Naive thymus-derived CD4-positive, alpha-beta T cell (primary cell): ENCODE measurements at regions not wholly inside any gene's neighbourhood (a gene's known extent, or its start where the extent isn't known, plus 50 kb on each side); places are given as distances from the start of the nearest gene placed in this dataset.

Source experiments
- ATAC-seq: fragments of 150-1000 bp; cut with Tn5 transposase; 2 replicates; pipeline ENCODE4 v1.10.0; 2021; ENCODE audit warnings: mild to moderate bottlenecking, moderate library complexity
- CTCF ChIA-PET: fragments of 350-600 bp; sonication (Branson Sonifier 250); formaldehyde crosslinking; loops from one replicate; lab custom pipeline; 2021; ENCODE audit warnings: antibody characterized with exemption; lab: Charles Lee
- POLR2A ChIA-PET: fragments of 350-600 bp; sonication (Branson Sonifier 250); formaldehyde crosslinking; loops from one replicate; lab custom pipeline; 2021; ENCODE audit warnings: antibody characterized with exemption, inconsistent platforms; lab: Charles Lee
- DNase-seq, 9 donors: peaks; one replicate each; pipeline versions ENCODE4 v3.0.0 to v3.0.0-alpha.2; 2020 to 2022; ENCODE audit warnings: mixed read lengths in 1 of 9
- H3K27ac ChIP-seq: one replicate; pipeline ENCODE4 v1.7.0; 2013; ENCODE audit warnings: mild to moderate bottlenecking, low read depth, low read length, moderate library complexity
- H3K27me3 ChIP-seq, 2 donors: one replicate each; pipeline ENCODE4 v1.7.0; 2013; ENCODE audit warnings: low read length in 2 of 2, mild to moderate bottlenecking in 2 of 2, moderate library complexity in 2 of 2; ENCODE audit not compliant: control insufficient read depth in 2 of 2, insufficient read depth in 2 of 2
- H3K36me3 ChIP-seq, 3 experiments: 1 replicate in 2 of 3; 2 replicates in 1 of 3; pipeline ENCODE4 v1.7.0; 2013; ENCODE audit warnings: low read length in 3 of 3, mild to moderate bottlenecking in 3 of 3, moderate library complexity in 1 of 3; ENCODE audit not compliant: insufficient read depth in 3 of 3, control insufficient read depth in 2 of 3
- H3K4me1 ChIP-seq, 2 donors: one replicate each; pipeline ENCODE4 v1.7.0; 2013; ENCODE audit warnings: low read length in 2 of 2, mild to moderate bottlenecking in 2 of 2, moderate library complexity in 1 of 2; ENCODE audit not compliant: control insufficient read depth in 2 of 2, insufficient read depth in 2 of 2
- H3K4me3 ChIP-seq: 2 replicates; pipeline ENCODE4 v1.7.0; 2013; ENCODE audit warnings: mild to moderate bottlenecking, low read length
- H3K9me3 ChIP-seq, 3 experiments: 1 replicate in 2 of 3; 2 replicates in 1 of 3; pipeline ENCODE4 v1.7.0; 2013; ENCODE audit warnings: low read length in 3 of 3; ENCODE audit not compliant: control insufficient read depth in 2 of 3
- H3K27ac Mint-ChIP-seq, 9 donors: one replicate each; pipeline ENCODE4 v1.8.0; 2020 to 2022; ENCODE audit warnings: mixed read lengths in 9 of 9, mild to moderate bottlenecking in 8 of 9, moderate library complexity in 5 of 9, inconsistent platforms in 2 of 9
- H3K27me3 Mint-ChIP-seq, 5 donors: one replicate each; pipeline ENCODE4 v1.8.0; 2021 to 2022; ENCODE audit warnings: mixed read lengths in 5 of 5, mild to moderate bottlenecking in 1 of 5
- H3K36me3 Mint-ChIP-seq, 5 donors: one replicate each; pipeline ENCODE4 v1.8.0; 2020 to 2022; ENCODE audit warnings: mixed read lengths in 5 of 5, mild to moderate bottlenecking in 3 of 5, inconsistent platforms in 1 of 5
- H3K4me1 Mint-ChIP-seq, 7 donors: one replicate each; pipeline ENCODE4 v1.8.0; 2020 to 2022; ENCODE audit warnings: mixed read lengths in 7 of 7, mild to moderate bottlenecking in 3 of 7, inconsistent platforms in 1 of 7
- H3K4me3 Mint-ChIP-seq, 10 donors: one replicate each; pipeline ENCODE4 v1.8.0; 2020 to 2022; ENCODE audit warnings: mild to moderate bottlenecking in 10 of 10, mixed read lengths in 10 of 10, moderate library complexity in 6 of 10, inconsistent platforms in 2 of 10
- H3K9me3 Mint-ChIP-seq, 11 donors: one replicate each; pipeline ENCODE4 v1.8.0; 2020 to 2022; ENCODE audit warnings: mixed read lengths in 11 of 11, mild to moderate bottlenecking in 4 of 11, inconsistent platforms in 1 of 11, moderate library complexity in 1 of 11
- intact Hi-C, 2 donors: fragments of 100-400 bp; cut with micrococcal nuclease; formaldehyde crosslinking; loops; one replicate each; pipeline ENCODE4 v1.15.1; 2023

GRCh38 chrX:13917507-13917906 is 100.6 kb upstream of the GPM6B start:
- no peaks in the 10 kb centered on the region for H3K27me3 ChIP-seq
- Mint-ChIP-seq H3K4me3 (no peak overlapping the region), H3K36me3 (peaks cover 0 to 3% (median 0%) of the 10 kb centered on the region in 5 donors), H3K27me3 (no peaks in the 10 kb centered on the region), H3K4me1 (no peaks in the 10 kb centered on the region), H3K27ac (no peak overlapping the region), H3K9me3 (peaks cover 0 to 4% (median 0%) of the 10 kb centered on the region in 11 donors)
- ChIA-PET POLR2A (no interaction called here), CTCF (no interaction called here)
- no peaks in the 10 kb centered on the region for H3K4me1 ChIP-seq
- no peaks in the 10 kb centered on the region for H3K36me3 ChIP-seq
- DNase-seq (no peak), ATAC-seq (no peak)
- intact Hi-C loops, result no loop called here
- H3K27ac ChIP-seq, result no peak overlapping the region
- no peak overlapping the region for H3K4me3 ChIP-seq
- no peaks in the 10 kb centered on the region for H3K9me3 ChIP-seq

DNA sequence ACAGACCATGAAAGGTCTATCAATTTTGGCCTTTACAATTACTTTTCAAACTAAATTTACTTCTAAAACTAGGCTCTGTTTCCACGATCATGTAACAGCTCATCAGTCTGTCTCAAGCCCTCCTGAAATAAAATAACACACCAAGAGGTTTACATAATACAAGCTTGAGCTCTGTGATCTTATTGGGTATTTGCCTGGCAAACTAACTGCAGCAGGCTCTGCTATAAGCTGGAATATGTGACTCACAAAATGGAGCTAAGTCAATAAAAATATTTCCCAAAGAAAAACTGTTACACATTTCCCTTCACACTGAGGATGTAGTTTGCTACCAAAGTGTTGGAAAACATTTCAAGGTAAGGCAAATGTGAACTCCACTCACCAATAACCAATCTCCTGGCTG is 94.7 kb upstream of the GPM6B start:
- DNase-seq (no peak), ATAC-seq (no peak)
- H3K27ac ChIP-seq, result no peak overlapping the region
- no peaks in the 10 kb centered on the region for H3K9me3 ChIP-seq
- peaks cover 0 to 4% (median 0%) of the 10 kb centered on the region in 11 donors for H3K9me3 Mint-ChIP-seq
- no peaks in the 10 kb centered on the region for H3K27me3 Mint-ChIP-seq
- ChIA-PET CTCF (no interaction called here), POLR2A (no interaction called here)
- H3K4me1 ChIP-seq, result no peaks in the 10 kb centered on the region
- H3K4me1 Mint-ChIP-seq, result no peaks in the 10 kb centered on the region
- no peak overlapping the region for H3K4me3 Mint-ChIP-seq
- intact Hi-C loops, result no loop called here
- H3K27ac Mint-ChIP-seq, result no peak overlapping the region
- no peaks in the 10 kb centered on the region for H3K36me3 ChIP-seq
- H3K27me3 ChIP-seq, result no peaks in the 10 kb centered on the region
- H3K36me3 Mint-ChIP-seq, result peaks cover 0 to 3% (median 0%) of the 10 kb centered on the region in 5 donors
- H3K4me3 ChIP-seq, result no peak overlapping the region

DNA sequence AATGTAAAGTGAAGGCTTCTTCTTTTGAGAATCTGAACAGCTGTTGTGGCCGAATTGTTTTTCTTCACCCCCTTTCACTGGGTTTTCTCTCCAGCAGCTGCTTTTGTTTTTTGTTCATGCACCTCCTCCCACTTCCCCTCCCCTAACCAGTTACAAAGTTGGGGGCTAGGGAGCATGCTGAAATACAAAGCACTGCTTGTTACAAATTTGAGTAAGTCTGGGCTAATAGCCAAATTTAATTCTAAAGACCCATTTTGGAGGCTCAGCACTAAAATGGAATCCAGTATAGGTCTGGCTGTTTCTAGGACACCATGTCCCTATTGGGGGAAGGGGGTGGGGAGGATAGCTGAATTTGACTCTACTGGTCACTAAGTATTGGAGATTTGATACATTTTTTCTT is 89.2 kb upstream of the GPM6B start:
- Mint-ChIP-seq H3K4me1 (no peaks in the 10 kb centered on the region), H3K27ac (no peak overlapping the region), H3K36me3 (no peaks in the 10 kb centered on the region), H3K27me3 (peaks cover 0 to 5% (median 0%) of the 10 kb centered on the region in 5 donors), H3K9me3 (no peaks in the 10 kb centered on the region), H3K4me3 (no peak overlapping the region)
- Histone ChIP-seq H3K27me3 (no peaks in the 10 kb centered on the region), H3K4me3 (no peak overlapping the region), H3K27ac (no peak overlapping the region), H3K36me3 (no peaks in the 10 kb centered on the region), H3K4me1 (no peaks in the 10 kb centered on the region), H3K9me3 (no peaks in the 10 kb centered on the region)
- ChIA-PET POLR2A (no interaction called here), CTCF (no interaction called here)
- ATAC-seq, result no peak
- intact Hi-C loops, result no loop called here
- no peak for DNase-seq

DNA sequence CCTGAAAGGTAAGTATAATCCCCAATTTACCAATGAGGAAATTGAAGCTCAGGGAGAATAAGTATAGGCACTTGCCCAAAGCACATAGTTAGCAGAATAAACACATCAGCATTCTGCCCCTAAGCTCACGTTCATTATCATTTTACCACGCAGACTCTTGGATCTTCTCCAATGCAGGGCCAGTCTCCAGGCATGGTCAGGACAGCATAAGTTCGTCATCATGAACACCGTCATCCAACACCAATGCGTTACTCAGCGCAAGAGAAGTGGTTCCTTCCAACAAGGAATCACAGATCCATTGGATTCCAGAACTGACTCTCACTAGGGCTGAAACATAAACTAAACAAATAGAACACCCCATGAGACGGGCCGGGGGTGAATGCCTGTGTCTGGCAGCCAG is 86.5 kb upstream of the GPM6B start:
- CTCF ChIA-PET, result no interaction called here
- POLR2A ChIA-PET, result no interaction called here
- H3K9me3 Mint-ChIP-seq, result no peaks in the 10 kb centered on the region
- no peaks in the 10 kb centered on the region for H3K9me3 ChIP-seq
- no peak overlapping the region for H3K4me3 ChIP-seq
- no peaks in the 10 kb centered on the region for H3K27me3 ChIP-seq
- H3K36me3 Mint-ChIP-seq, result no peaks in the 10 kb centered on the region
- no peak overlapping the region for H3K27ac Mint-ChIP-seq
- no peaks in the 10 kb centered on the region for H3K36me3 ChIP-seq
- H3K4me3 Mint-ChIP-seq, result no peak overlapping the region
- no peak for DNase-seq
- no peaks in the 10 kb centered on the region for H3K4me1 Mint-ChIP-seq
- no peaks in the 10 kb centered on the region for H3K4me1 ChIP-seq
- intact Hi-C loops, result no loop called here
- no peak for ATAC-seq
- peaks cover 0 to 5% (median 0%) of the 10 kb centered on the region in 5 donors for H3K27me3 Mint-ChIP-seq
- no peak overlapping the region for H3K27ac ChIP-seq

DNA sequence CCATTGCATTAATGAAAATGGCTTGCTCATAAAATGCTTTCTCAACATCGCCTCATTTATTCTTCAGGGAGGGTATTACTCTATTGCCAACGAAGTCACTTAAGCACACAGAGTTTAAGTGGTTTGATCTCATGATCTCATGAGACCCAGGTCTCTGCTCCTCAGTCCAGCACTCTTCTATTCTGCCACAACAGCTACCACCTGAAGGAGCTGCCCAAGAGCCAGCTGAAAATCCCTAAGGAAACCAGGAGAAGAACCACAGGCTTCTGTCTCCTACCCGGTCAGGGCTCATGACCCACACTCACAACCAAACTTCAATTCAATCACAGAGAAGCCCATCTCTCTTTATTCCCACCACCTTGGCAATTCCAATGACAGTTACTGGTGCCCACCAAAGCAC is 85.5 kb upstream of the GPM6B start:
- Histone ChIP-seq H3K36me3 (no peaks in the 10 kb centered on the region), H3K9me3 (no peaks in the 10 kb centered on the region), H3K27me3 (no peaks in the 10 kb centered on the region), H3K4me3 (no peak overlapping the region), H3K27ac (no peak overlapping the region), H3K4me1 (no peaks in the 10 kb centered on the region)
- intact Hi-C loops, result no loop called here
- peaks cover 0 to 5% (median 0%) of the 10 kb centered on the region in 5 donors for H3K27me3 Mint-ChIP-seq
- no peak for DNase-seq
- no peak overlapping the region for H3K4me3 Mint-ChIP-seq
- ChIA-PET CTCF (no interaction called here), POLR2A (no interaction called here)
- no peak overlapping the region for H3K27ac Mint-ChIP-seq
- H3K9me3 Mint-ChIP-seq, result no peaks in the 10 kb centered on the region
- no peaks in the 10 kb centered on the region for H3K4me1 Mint-ChIP-seq
- ATAC-seq, result no peak
- H3K36me3 Mint-ChIP-seq, result no peaks in the 10 kb centered on the region

DNA sequence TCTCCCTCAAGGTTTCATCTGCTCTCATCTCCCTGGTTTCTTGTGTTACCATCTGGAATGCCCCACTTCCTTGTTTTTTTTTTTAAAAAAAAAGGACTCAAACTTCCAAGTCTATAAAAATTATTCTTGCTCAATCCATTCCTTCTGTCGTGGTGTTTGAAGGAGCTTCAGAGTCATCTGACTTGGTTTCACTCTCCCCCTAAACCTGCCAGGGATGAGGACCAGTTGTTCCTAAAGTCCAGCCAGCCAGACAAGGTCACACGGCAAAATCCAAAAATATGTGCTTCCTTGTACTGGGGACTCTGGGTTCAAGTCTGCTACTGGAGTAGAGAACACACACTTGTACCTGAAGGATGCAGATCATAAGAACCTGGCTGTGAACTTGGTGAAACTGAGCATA is 84.5 kb upstream of the GPM6B start:
- H3K4me1 ChIP-seq, result no peaks in the 10 kb centered on the region
- H3K9me3 ChIP-seq, result no peaks in the 10 kb centered on the region
- H3K27me3 Mint-ChIP-seq, result peaks cover 0 to 5% (median 0%) of the 10 kb centered on the region in 5 donors
- ATAC-seq, result no peak
- no peak overlapping the region for H3K4me3 ChIP-seq
- no peak overlapping the region for H3K27ac ChIP-seq
- no peaks in the 10 kb centered on the region for H3K36me3 ChIP-seq
- CTCF ChIA-PET, result no interaction called here
- no peaks in the 10 kb centered on the region for H3K27me3 ChIP-seq
- intact Hi-C loops, result no loop called here
- H3K27ac Mint-ChIP-seq, result no peak overlapping the region
- no peak for DNase-seq
- no peaks in the 10 kb centered on the region for H3K36me3 Mint-ChIP-seq
- no peak overlapping the region for H3K4me3 Mint-ChIP-seq
- no peaks in the 10 kb centered on the region for H3K4me1 Mint-ChIP-seq
- H3K9me3 Mint-ChIP-seq, result no peaks in the 10 kb centered on the region
- POLR2A ChIA-PET, result no interaction called here

- Mint-ChIP-seq H3K9me3 (no peaks in the 10 kb centered on the region), H3K27ac (no peak overlapping the region), H3K36me3 (no peaks in the 10 kb centered on the region), H3K4me1 (no peaks in the 10 kb centered on the region), H3K27me3 (peaks cover 0 to 5% (median 0%) of the 10 kb centered on the region in 5 donors), H3K4me3 (no peak overlapping the region)
- Histone ChIP-seq H3K27ac (no peak overlapping the region), H3K9me3 (no peaks in the 10 kb centered on the region), H3K36me3 (no peaks in the 10 kb centered on the region), H3K27me3 (no peaks in the 10 kb centered on the region), H3K4me1 (no peaks in the 10 kb centered on the region), H3K4me3 (no peak overlapping the region)
- CTCF ChIA-PET, result no interaction called here
- DNase-seq (no peak), ATAC-seq (no peak)
- intact Hi-C loops, result no loop called here
- POLR2A ChIA-PET, result no interaction called here
Measured at GRCh38 chrX:13900351-13900750, 83.5 kb upstream of the GPM6B start.
